ENCODE measurements at regions not wholly inside any gene's neighbourhood (a gene's known extent, or its start where the extent isn't known, plus 50 kb on each side); places are given as distances from the start of the nearest gene placed in this dataset.

GRCh38 chr7:31413766-31414165, 73.2 kb upstream of the NEUROD6 start (continued):
- TF ChIP-seq PATZ1 (CRISPR knock-in tag; IDR thresholded peaks at IDR 0.05; ENCODE audit: borderline replicate concordance) (no peak), GLIS3 (CRISPR knock-in tag; IDR thresholded peaks at IDR 0.05) (no peak)

- TF ChIP-seq ZNF70 (CRISPR knock-in tag; IDR thresholded peaks at IDR 0.05) = no peak
- TF ChIP-seq ZFP30 (CRISPR knock-in tag; IDR thresholded peaks at IDR 0.05) = no peak
- TF ChIP-seq CSRNP3 (CRISPR knock-in tag; IDR thresholded peaks at IDR 0.05) = no peak
- TF ChIP-seq PATZ1 (CRISPR knock-in tag; IDR thresholded peaks at IDR 0.05; ENCODE audit: borderline replicate concordance) = no peak
- TF ChIP-seq ESRRG (CRISPR knock-in tag; IDR thresholded peaks at IDR 0.05) = no peak
- TF ChIP-seq BACH2 (CRISPR knock-in tag; IDR thresholded peaks at IDR 0.05; ENCODE audit: borderline replicate concordance) = no peak
- TF ChIP-seq ARNTL (CRISPR knock-in tag; IDR thresholded peaks at IDR 0.05; ENCODE audit: borderline replicate concordance, low read depth) = no peak
- no peak for TF ChIP-seq CREB5 (CRISPR knock-in tag; IDR thresholded peaks at IDR 0.05; ENCODE audit: low read depth)
- TF ChIP-seq TOX (CRISPR knock-in tag; IDR thresholded peaks at IDR 0.05; ENCODE audit: borderline replicate concordance) = no peak
- TF ChIP-seq ZNF8 (CRISPR knock-in tag; IDR thresholded peaks at IDR 0.05) = no peak
- no peak for TF ChIP-seq ISL1 (CRISPR knock-in tag; IDR thresholded peaks at IDR 0.05)
- TF ChIP-seq POU6F1 (CRISPR knock-in tag; IDR thresholded peaks at IDR 0.05; ENCODE audit: borderline replicate concordance, low read depth) = no peak
- no peak for ATAC-seq
These were observed 75.9 kb upstream of the NEUROD6 start for GRCh38 chr7:31416381-31416870.

- no peak for ATAC-seq
- TF ChIP-seq CREB5 (CRISPR knock-in tag; IDR thresholded peaks at IDR 0.05; ENCODE audit: low read depth) (no peak), BACH2 (CRISPR knock-in tag; IDR thresholded peaks at IDR 0.05; ENCODE audit: borderline replicate concordance) (no peak), OSR1 (CRISPR knock-in tag; IDR thresholded peaks at IDR 0.05) (no peak), PPARA (CRISPR knock-in tag; IDR thresholded peaks at IDR 0.05; ENCODE audit: borderline replicate concordance) (no peak), CSDC2 (CRISPR knock-in tag; IDR thresholded peaks at IDR 0.05) (no peak), CSRNP3 (CRISPR knock-in tag; IDR thresholded peaks at IDR 0.05) (no peak), SNAI2 (CRISPR knock-in tag; IDR thresholded peaks at IDR 0.05) (no peak), ZNF565 (CRISPR knock-in tag; conservative IDR thresholded peaks at IDR 0.05; ENCODE audit: low read depth) (no peak), ZNF8 (CRISPR knock-in tag; IDR thresholded peaks at IDR 0.05) (no peak), TSHZ2 (CRISPR knock-in tag; IDR thresholded peaks at IDR 0.05) (no peak), GLIS3 (CRISPR knock-in tag; IDR thresholded peaks at IDR 0.05) (no peak)
These were observed 78.4 kb upstream of the NEUROD6 start for GRCh38 chr7:31418928-31419327.

Data from SK-N-SH treated with all-trans-retinoic acid at 6 μM for 48 hours (cell line).